HG03097 (cell line): ENCODE measurements at regions not wholly inside any gene's neighbourhood (a gene's known extent, or its start where the extent isn't known, plus 50 kb on each side); places are given as distances from the start of the nearest gene placed in this dataset.
"Not testable (repeated sequence)": the region's sequence is repeated elsewhere in the genome, so short reads cannot be mapped to it uniquely, and the experiment has no call there.

Source experiments
- ATAC-seq: cut with Tn5 transposase; IDR thresholded peaks from one replicate; pipeline ENCODE4 v1.9.1; 2021; ENCODE audit not compliant: unreplicated experiment, low FRiP score

DNA sequence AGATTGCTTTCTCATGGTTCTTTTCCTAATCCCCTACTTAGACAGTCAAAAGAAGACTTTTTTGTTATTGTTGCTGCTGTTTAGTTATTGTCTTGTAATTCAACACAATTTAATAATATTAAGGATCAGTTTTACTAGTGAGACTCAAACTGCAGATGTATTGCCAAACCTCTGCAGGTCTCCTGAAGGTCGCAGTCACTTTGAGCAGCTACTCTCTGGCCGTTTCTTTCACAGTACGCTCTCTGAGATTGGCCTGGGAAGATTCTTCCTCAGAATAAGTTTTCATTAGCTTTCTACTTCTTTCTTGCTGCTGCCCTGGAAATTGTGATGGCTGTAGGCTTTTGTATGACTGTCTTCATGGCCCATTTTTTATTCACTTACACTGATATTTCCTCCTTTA, 930.8 kb downstream of the QKI start:
- no peak for ATAC-seq

DNA sequence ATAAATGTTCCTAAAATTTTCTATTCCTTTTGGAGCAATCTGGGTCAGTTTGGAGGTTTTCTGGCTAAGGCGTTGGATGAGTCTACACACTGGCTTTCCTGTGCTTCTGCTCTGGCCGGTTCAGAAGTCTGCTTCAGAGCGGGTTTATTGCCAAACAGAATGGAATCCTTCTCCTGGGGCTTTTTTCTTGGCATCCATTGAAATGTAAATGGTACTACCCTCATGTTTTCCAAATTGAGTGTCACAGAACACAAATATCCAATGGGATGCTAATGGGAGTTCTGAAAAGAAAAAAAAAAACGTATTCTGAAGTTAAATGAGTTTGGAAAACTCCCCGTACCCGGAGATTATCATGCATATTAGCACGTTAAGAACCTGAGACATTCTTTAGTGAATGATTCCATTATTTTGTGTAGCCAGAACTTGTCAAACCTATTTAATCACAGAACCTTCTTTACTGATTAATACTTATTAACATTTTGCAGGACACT, 930.3 kb downstream of the QKI start:
- ATAC-seq = no peak

DNA sequence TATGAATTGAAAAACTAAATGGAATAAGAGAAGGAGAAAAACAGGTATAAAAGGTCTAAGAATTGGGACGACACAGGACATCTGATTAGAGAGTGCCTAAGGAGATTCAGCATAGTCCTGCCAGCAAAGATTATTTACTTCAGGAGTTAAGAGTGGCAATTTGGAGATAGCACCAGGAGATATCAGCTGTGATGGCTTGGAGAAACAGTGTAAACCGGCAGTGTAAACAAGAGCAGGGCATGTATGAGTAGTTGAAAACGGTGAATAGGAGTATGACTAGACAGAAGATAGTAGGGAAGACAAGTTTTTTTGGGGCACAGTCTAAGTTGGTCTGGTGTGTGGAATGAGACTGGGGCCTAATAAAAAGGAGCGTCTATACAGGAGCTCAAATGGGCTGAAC, 924.9 kb downstream of the QKI start:
- ATAC-seq = not testable (repeated sequence)

DNA sequence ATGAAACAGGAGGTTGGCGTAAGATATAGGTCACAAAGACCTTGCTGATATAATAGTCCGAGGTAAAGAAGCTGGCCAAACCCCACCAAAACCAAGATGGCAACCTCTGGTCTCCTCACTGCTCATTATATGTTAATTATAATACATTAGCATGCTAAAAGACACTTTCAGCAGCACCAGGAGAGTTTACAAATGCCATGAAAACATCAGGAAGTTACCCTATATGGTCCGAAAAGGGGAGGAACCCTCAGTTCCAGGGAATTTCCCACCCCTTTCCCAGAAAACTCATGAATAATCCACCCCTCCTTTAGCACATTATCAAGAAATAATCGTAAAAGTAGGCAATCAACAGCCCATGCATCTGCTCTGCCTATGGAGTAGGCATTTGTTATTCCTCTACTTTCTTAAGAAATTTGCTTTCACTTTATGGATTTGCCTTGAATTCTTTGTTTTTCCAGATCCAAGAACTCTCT, 923.4 kb downstream of the QKI start:
- no peak for ATAC-seq

DNA sequence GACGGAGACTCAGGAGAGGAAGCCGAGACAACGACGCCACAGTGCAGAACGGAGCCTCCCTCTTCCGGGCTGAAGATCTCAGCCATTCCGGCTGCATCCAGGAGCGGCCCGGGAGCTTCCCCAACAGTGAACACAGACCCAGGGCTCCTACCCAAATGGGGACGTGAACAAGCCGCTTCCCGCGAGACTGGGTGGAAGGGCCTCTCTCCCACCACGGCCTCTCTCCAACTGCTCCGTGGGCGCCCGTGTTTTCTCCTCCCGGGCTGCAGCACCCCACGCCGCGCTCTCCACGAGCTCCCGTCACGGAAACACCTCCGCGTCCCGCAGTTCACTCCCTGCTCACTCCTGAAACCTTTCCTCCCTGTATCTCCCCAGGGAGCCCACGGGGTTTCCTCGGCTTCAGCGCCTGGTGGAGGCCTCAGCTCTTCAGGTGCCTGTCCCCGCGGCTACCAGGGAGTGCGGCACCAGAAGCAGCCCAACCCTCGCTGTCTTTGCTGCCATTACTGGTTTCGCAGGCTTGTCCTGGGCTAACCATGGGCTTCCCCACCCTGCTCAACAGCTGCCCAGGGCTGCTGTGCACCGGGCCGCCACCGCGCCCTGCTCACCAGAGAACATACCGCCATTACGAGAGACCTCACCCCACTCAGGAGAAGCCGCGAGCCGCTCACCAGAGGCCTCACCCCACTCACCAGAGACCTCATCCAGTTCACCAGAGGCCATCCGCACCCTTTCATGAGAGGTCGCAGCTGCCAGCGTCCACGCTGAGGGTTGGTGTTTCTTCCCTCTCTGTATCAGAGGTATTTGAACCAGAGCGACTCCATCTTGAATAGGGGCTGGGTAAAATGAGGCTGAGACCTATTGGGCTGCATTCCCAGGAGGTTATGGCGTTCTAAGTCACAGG, 922.8 kb downstream of the QKI start:
- ATAC-seq = no peak

DNA sequence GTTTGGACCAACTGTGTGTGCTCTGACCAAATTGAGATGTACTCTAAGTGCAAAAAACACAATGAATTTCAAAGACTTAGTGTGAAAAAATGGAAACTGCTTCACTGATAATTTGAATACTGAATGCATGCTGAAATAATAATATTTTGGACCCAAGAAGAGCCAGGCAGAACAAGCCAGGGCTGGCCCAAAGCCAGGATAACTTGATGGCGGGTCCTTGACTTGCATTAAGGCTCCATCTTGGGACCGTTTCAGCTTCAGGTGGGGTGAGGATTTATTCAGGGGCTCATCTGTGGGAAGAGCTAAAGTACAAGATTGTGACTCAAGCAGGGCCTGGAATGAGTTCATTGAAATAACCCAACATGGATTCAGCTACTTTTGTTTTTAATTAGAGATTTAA, 921.9 kb downstream of the QKI start:
- ATAC-seq = no peak

DNA sequence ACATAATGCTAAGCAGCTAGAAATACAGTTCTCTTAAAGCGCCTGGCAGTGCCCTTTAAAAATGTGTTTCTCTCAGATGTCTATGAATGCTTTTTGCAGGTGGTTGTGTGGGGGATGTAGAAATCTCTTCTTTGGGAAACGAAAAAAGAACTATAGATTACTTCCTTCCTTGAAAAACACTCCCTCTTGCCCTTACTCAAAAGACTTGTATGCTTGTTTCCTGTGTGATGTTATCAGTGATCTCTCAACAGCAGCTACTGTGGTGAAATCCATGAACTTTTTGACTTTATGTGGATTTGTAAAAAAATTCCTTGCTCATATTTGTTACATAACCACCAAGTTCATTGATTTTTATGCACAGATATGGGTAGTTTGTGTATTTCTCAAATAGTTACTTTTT, 916.5 kb downstream of the QKI start:
- ATAC-seq = no peak

DNA sequence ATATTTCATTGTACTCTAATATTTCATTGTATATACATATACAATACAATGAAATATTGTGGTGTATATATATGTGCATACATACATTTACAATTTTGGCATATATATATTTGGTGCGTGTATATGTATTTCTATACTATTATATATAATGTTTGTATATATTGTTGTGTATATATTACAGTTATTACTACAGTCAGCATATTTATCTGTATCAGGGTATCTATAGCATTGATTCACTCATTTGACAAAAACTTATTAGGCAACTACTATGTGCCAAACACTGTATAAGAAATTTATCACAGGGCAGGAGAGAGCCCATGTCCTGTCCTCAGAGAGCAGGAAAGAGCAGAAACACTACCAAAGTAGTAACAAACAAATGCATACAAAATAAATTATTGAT, 910.6 kb downstream of the QKI start:
- no peak for ATAC-seq

DNA sequence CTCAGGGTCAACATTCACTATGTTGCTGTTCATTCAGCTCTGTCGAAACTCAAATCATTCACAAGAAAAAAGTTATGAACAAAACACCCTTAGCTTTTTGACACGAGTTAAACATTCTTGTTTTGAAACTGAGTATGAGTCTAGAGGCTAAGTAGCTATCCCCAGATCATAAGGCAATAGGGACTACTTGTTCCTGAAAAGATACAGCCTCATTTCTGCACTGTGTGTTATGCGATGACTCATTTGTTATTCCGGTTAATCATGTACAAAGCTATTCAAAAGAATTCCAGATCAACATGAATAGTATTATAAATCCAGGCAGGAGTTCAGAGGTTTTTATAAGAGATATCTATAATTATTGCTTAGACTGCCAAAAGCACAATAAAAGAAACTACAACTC, 908.0 kb downstream of the QKI start:
- ATAC-seq = no peak

DNA sequence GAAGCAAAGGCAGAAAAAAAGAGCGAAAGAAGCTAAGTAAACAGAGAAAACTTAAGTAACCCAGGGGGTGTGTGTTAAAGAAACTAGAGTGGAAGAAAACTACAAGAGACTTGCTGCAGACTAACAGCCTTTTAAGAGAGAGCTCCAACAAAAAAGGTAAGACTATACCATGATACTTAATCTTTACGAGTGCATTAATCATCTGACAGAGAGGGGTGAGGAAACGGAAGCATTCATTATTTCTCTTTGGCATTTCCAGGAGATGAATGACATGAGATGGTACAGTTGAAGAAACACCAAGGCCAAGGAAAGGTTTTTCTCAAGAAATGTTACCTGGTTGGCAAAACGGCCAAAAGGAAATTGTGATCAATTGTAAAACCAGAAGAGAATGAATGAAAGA, 906.8 kb downstream of the QKI start:
- ATAC-seq = no peak

DNA sequence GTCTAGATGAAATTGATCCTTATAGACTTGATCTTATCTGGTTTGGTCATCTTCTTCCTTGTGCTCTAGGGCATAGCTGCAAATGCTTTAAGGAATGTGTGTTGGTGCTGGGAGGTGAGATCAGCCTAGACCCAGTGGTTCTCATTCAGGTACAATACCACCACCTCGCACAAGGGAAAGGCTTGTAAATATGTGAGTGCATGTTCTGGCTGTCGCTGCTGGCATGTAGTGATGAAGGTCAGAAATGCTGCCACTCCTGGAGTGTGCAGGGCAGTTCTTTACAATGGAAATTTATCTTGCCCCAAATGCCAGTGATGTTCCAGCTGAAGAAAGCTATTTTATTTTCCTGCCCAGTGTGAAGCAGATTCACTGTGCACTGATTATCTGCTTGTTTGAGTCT, 900.9 kb downstream of the QKI start:
- no peak for ATAC-seq

DNA sequence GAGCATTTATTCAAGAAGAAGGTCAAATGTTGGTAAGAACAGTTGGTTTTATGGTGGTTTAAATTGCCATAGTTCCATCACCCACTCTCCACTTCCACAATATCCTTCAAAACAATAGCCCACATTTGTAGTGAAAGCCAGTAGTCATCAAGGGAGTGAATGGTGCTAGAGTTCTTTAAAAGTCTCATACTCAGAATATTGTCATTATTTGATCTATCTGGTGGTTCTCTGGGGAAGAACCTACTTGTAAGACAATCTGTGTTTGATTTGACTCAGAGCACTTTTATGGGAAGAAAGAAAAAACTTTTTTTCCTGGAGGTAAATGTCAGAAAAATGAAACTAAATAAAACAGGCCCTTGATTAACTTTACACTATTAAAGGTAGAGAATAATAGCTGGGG, 893.8 kb downstream of the QKI start:
- no peak for ATAC-seq

DNA sequence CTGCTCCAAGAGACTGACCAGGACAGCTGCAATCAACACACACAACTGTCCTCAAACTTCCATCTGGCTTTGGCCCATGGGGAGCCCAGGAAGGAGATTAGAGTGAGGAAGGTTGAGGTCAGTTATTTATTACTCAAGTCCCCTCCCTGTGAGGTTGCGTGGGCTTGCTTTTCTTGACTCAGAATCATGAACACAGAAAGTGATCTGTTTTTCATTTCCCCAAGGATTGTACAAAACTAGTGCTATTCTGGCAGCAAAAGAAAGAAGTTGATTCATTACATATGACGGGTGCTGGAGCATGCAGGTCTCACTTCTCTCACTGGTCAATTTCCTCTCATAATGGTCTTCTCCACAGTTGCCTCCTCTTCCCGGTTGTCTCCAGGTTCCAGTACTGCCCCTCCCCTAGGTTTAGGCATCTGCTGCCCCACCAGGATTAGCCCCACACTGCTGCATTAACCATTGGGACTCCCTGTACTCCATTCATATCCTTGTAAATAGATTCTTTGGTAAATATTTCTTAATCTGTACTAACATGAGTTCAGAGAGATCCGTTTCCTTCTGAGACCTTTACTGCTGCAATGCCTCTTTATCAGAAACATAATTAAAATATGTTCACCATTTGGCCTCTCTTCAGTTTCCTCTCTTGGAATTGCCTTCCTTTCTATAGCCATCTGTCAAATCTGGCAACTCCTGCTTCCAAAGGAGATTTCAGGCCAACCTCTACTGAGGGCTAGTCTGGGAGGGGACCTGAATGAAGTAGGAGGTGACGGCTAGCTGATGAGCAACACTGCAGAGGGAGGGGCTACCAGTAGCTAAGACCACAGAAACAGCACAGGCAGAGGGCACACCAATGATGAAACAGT, 888.8 kb downstream of the QKI start:
- ATAC-seq = no peak

DNA sequence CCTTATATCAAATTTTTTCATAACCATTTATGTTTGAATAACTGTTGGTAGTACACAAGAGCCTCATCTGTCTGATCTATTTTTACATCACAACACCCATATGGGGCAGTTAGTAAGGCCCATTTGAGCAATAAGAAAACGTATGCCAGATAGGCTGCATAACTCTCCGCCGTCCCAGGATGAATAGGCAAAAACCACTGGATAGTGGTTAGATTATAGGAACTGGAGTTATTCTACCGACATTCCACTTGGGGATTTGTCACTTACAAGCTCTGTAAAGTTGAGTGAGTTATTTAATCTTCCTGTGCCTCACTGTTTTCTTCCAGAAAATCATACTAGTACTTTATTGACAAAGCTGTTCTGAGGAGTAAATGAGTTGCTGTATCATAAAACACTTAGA, 881.9 kb downstream of the QKI start:
- ATAC-seq = no peak

DNA sequence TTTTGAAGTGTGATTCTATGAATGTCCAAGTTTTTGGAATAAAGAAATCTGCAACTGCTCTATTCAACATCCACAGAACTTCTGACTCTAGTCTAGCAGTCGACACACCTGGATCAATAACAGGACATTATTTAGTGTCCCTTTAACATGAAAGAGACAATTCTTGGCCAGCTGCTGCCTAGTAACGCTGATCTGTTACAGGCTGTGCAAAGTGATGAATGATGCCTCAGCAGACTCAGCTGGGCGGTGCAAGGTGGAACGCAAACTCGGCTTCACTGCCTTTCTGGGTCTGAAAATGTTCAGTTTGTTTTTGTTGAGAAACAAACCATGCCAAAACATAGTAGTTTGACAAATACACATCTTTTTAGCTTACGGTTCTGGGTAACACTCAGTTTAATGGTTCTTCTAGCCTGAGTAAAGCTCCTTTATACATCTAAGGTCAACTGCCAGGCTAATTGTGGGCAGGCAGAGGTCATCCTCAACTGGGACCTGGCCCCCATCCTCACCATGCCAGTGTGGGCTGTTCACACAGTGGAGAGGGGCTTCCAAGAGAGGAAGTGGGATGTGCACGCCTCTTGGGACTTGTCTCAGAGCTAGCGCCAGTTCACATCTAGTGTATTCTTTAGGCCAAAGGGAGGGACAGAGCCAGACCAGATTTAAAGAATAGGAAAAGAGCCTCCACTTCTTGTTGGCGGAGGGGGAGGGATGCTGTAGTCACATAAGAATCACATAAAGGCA, 879.7 kb downstream of the QKI start:
- ATAC-seq = no peak

DNA sequence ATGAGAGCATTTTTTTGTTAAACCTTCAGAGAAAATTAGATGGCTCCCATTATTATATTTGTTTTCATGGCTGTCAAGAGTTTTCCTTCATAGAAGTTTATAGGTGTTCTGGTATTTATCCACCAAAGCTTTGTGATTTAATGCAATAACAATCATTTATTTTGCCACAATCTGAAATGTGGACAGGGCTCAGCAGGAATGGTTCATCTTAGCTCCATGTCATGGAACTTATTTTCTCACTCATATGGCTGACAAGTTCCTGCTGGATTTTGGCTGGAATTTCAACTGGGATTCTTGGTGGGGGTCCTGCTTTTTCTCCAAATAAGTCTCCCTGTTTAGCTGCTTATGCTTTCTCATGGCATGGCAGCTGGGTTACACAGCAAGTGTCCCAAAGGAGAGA, 876.7 kb downstream of the QKI start:
- no peak for ATAC-seq

DNA sequence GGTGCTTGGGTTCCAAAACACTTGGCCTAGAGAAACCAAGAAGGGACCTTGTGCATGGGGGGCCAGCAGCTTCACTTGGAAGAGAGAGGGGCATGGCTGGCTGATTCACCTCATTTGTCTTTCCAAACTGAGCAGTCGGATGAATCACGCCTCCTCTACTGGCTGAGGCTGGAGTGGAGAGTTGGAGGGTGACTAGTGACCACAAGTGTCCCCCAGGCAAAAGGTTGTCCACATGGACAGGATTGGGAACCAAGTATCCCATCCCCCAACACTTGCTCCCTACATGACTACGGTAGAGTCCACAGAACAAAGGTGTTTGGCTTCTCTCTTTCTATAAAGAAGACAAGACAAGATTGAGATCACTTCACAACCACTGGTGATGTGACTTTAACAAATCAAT, 875.6 kb downstream of the QKI start:
- no peak for ATAC-seq

DNA sequence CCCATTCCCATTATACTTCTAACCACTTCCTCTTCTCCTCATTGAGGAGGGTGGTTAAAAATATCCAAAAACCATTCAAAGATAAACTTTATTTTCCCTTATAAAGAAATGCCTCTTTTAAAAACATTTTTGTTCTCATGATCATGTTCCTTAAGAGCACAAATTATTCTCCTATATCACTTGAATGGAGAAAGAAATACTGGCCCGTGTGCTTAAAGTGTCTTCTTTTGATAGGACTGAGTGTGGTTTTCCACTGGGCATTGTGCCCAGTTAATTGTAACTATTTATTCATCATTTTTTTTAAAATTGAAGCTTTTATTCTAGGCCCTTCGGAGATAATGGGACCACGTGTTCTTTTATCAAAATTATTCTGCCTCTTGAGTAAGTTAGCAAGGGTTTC, 871.5 kb downstream of the QKI start:
- ATAC-seq = no peak

DNA sequence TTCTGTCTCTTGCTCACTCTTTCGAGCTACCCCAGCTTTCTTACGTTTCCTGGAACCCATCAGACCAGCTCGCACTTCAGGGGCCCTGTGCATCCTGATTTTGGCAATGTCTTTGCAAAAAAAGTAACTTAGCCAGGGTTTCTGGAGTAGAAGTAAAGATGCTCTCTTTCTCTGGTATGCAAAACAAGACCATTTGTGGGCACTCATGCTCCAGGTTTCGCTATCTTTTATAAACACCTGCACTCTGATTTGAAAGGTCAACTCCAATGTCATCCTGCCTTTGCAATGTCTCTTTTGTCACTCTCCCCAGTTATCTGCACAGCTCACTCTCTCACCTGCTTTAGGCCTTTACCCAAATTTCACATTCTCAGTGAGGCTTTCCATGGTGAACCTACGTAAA, 869.1 kb downstream of the QKI start:
- no peak for ATAC-seq

DNA sequence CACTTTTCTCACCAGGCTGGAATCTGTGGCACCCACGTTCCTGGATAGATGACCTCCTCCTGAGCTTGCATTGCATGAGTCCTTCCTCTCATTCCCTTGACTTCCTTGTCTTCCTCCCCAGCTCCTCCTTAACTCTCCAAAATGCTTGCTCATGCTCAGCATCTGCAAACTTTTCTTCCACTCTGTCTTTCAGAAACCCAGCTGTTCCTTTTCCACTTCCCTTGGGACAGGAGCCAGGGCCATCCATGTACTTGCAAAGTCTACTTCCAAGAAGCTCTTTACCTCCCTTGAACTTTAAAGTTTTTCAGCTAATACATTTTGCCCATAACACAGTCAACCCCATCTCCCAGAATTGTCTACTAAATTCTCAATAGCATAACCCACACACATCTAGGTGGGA, 861.7 kb downstream of the QKI start:
- ATAC-seq = no peak

DNA sequence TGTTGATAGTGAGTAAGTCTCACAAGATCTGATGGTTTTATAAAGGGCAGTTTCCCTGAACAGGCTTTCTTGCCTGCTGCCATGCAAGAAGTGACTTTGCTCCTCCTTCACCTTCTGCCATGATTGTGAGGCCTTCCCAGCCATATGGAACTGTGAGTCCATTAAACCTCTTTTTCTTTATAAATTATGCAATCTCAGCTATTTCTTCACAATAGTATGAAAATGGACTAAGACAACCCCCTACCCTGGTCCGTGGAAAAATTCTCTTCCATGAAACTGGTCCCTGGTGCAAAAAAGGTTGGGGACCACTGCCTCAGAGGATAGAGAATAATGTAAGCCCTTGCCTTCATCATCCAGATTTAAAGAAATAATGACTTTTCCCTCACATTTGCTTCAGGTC, 861.3 kb downstream of the QKI start:
- ATAC-seq = no peak
